ENCODE measurements at regions not wholly inside any gene's neighbourhood (a gene's known extent, or its start where the extent isn't known, plus 50 kb on each side); places are given as distances from the start of the nearest gene placed in this dataset.

GRCh38 chr2:129738799-129739198 lies 240.7 kb upstream of the RAB6C start (continued):
- TF ChIP-seq NCOA6 (IDR thresholded peaks at IDR 0.05), result no peak
- no peak for TF ChIP-seq ETV1 (tag; conservative IDR thresholded peaks at IDR 0.05; ENCODE audit: low read depth)

- no peak for ATAC-seq
- no peak for DNase-seq (ENCODE audit: extremely low read depth in 1 of 4, low spot score in 3 of 4)
- WGBS (ENCODE audit: insufficient coverage, low coverage, missing lambda C conversion rate), result 0% methylated on average over 7 of the region's 7 CpGs
- Histone ChIP-seq H3K9me1 (ENCODE audit: control insufficient read depth, insufficient read depth, low read length) (no peaks in the 10 kb centered on the region), H3K4me2 (ENCODE audit: insufficient read depth, low read length) (no peak overlapping the region), H2AFZ (ENCODE audit: low read depth, low read length) (no peak overlapping the region), H3K27ac (ENCODE audit: extremely low read depth, low read depth, low read length) (no peak overlapping the region), H3K9me3 (replicated peaks; ENCODE audit: control insufficient read depth, insufficient read depth, low read depth, low read length) (no peaks in the 10 kb centered on the region), H3K9ac (ENCODE audit: insufficient read depth in 1 of 2, low read depth in 2 of 2, low read length in 2 of 2) (no peak overlapping the region), H3K4me1 (replicated peaks in 1 of 2; ENCODE audit: control insufficient read depth in 2 of 2, insufficient read depth in 2 of 2, low read length in 2 of 2) (no peaks in the 10 kb centered on the region), H3K36me3 (ENCODE audit: control insufficient read depth, insufficient read depth, low read length) (no peaks in the 10 kb centered on the region), H3K27me3 (ENCODE audit: control insufficient read depth in 2 of 2, insufficient read depth in 2 of 2, low read length in 2 of 2) (peaks cover 0 to 9% of the 10 kb centered on the region in 2 experiments; a peak in 3 of 5 replicates), H3K79me2 (ENCODE audit: control insufficient read depth, insufficient read depth, low read length) (no peaks in the 10 kb centered on the region), H3K4me3 (no peak overlapping the region), H4K20me1 (replicated peaks; ENCODE audit: control insufficient read depth, insufficient read depth, low read length) (no peaks in the 10 kb centered on the region)
- in situ Hi-C loops (cut with MboI) (no loop called here), intact Hi-C loops (cut with micrococcal nuclease) (no loop called here)
- no TSS peak for BruUV-seq (replicated peaks)
- TF ChIP-seq BCOR (IDR thresholded peaks at IDR 0.05) (no peak), TBL1XR1 (IDR thresholded peaks at IDR 0.05; ENCODE audit: low read length in 2 of 2) (no peak), EHMT2 (IDR thresholded peaks at IDR 0.05) (no peak), ZNF408 (CRISPR knock-in tag; IDR thresholded peaks at IDR 0.05; ENCODE audit: low read depth) (no peak), ETV1 (tag; conservative IDR thresholded peaks at IDR 0.05; ENCODE audit: low read depth) (no peak), SIX5 (IDR thresholded peaks at IDR 0.05; ENCODE audit: borderline replicate concordance in 1 of 2, insufficient read depth in 1 of 2, low read depth in 1 of 2, low read length in 2 of 2) (no peak), USF2 (CRISPR knock-in tag; IDR thresholded peaks at IDR 0.05) (no peak), ZNF212 (CRISPR knock-in tag; IDR thresholded peaks at IDR 0.05) (no peak), ZNF668 (CRISPR knock-in tag; IDR thresholded peaks at IDR 0.05) (no peak), CBFA2T3 (IDR thresholded peaks at IDR 0.05) (no peak), SREBF2 (CRISPR knock-in tag; IDR thresholded peaks at IDR 0.05) (no peak), ARHGAP35 (IDR thresholded peaks at IDR 0.05; ENCODE audit: partially characterized antibody) (no peak)
- TF ChIP-seq, protein P1, sequence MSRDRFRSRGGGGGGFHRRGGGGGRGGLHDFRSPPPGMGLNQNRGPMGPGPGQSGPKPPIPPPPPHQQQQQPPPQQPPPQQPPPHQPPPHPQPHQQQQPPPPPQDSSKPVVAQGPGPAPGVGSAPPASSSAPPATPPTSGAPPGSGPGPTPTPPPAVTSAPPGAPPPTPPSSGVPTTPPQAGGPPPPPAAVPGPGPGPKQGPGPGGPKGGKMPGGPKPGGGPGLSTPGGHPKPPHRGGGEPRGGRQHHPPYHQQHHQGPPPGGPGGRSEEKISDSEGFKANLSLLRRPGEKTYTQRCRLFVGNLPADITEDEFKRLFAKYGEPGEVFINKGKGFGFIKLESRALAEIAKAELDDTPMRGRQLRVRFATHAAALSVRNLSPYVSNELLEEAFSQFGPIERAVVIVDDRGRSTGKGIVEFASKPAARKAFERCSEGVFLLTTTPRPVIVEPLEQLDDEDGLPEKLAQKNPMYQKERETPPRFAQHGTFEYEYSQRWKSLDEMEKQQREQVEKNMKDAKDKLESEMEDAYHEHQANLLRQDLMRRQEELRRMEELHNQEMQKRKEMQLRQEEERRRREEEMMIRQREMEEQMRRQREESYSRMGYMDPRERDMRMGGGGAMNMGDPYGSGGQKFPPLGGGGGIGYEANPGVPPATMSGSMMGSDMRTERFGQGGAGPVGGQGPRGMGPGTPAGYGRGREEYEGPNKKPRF (IDR thresholded peaks at IDR 0.05; ENCODE audit: low read depth, low read length), result no peak
- TF ChIP-seq, protein P2, sequence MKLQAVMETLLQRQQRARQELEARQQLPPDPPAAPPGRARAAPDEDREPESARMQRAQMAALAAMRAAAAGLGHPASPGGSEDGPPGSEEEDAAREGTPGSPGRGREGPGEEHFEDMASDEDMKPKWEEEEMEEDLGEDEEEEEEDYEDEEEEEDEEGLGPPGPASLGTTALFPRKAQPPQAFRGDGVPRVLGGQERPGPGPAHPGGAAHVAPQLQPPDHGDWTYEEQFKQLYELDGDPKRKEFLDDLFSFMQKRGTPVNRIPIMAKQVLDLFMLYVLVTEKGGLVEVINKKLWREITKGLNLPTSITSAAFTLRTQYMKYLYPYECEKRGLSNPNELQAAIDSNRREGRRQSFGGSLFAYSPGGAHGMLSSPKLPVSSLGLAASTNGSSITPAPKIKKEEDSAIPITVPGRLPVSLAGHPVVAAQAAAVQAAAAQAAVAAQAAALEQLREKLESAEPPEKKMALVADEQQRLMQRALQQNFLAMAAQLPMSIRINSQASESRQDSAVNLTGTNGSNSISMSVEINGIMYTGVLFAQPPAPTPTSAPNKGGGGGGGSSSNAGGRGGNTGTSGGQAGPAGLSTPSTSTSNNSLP (IDR thresholded peaks at IDR 0.05; ENCODE audit: borderline replicate concordance, low read depth, low read length), result no peak
- ChIA-PET POLR2A (no interaction called here), CTCF (ENCODE audit: low intra/inter-chr PET ratio) (no interaction called here)
- FAIRE-seq, result no peak
These were observed 239.0 kb upstream of the RAB6C start for GRCh38 chr2:129740504-129740903.
